Endothelial cell of umbilical vein (primary cell): ENCODE measurements at regions not wholly inside any gene's neighbourhood (a gene's known extent, or its start where the extent isn't known, plus 50 kb on each side); places are given as distances from the start of the nearest gene placed in this dataset.

ENCODE experiments used
- BruUV-seq: library from RNA; stranded (reverse); fragments of 400-500 nt; replicated peaks from 2 replicates; lab custom pipeline; 2021; lab: Mats Ljungman, UMichigan
- CTCF ChIA-PET: fragments of 300-600, 350-600 bp; sonication (Branson Sonifier 250); formaldehyde crosslinking; loops from one replicate; lab custom pipeline; 2021; ENCODE audit warnings: antibody characterized with exemption, inconsistent platforms; lab: Charles Lee
- POLR2A ChIA-PET: fragments of 300-600, 350-600 bp; sonication (Branson Sonifier 250); formaldehyde crosslinking; loops from one replicate; lab custom pipeline; 2021; ENCODE audit warnings: antibody characterized with exemption, inconsistent platforms; lab: Charles Lee
- DNase-seq: peaks from one replicate; pipeline ENCODE4 v3.0.0-alpha.2; 2011; ENCODE audit warnings: low read depth, low spot score
- FAIRE-seq: peaks from 2 replicates; lab custom pipeline; 2011; peaks lifted over from hg19 to GRCh38; lab: Jason Lieb, UNC
- H2AFZ ChIP-seq: 2 replicates; pipeline ENCODE4 v1.6.0; 2012; ENCODE audit warnings: low read depth, low read length, control low read depth, inconsistent platforms
- H3K27ac ChIP-seq: 2 replicates; pipeline ENCODE4 v1.5.1; 2011; ENCODE audit warnings: low read depth, mild to moderate bottlenecking, control low read depth, low read length, moderate library complexity; ENCODE audit not compliant: insufficient read depth
- H3K27me3 ChIP-seq, 2 experiments: 2 replicates each; pipeline versions ENCODE4 v1.6.0 to v1.6.1; 2011; ENCODE audit warnings: low read length in 2 of 2, mixed read lengths in 1 of 2; ENCODE audit not compliant: control insufficient read depth in 2 of 2, insufficient read depth in 2 of 2
- H3K36me3 ChIP-seq, 2 experiments: 2 replicates in 1 of 2; 3 replicates in 1 of 2; pipeline ENCODE4 v1.5.1; 2011; ENCODE audit warnings: low read length in 2 of 2, mild to moderate bottlenecking in 1 of 2, moderate library complexity in 1 of 2; ENCODE audit not compliant: control insufficient read depth in 2 of 2, insufficient read depth in 2 of 2; ENCODE audit errors: extremely low read depth in 1 of 2
- H3K4me1 ChIP-seq: 3 replicates; pipeline ENCODE4 v1.5.1; 2011; ENCODE audit warnings: mild to moderate bottlenecking, low read length; ENCODE audit not compliant: control insufficient read depth, insufficient read depth; ENCODE audit errors: extremely low read depth
- H3K4me2 ChIP-seq: 2 replicates; pipeline ENCODE4 v1.6.1; 2011; ENCODE audit warnings: low read length, control low read depth, mixed read lengths; ENCODE audit not compliant: insufficient read depth
- H3K4me3 ChIP-seq, 3 experiments: fragments of 200-600 bp in 1 of 3; sonication (generic), shearing (Covaris generic) in 1 of 3; replicated peaks in 1 of 3; 2 replicates each; pipeline ENCODE4 v1.5.1; 2011 to 2016; ENCODE audit warnings: control low read depth in 3 of 3, low read length in 3 of 3, mild to moderate bottlenecking in 2 of 3, inconsistent platforms in 1 of 3, low read depth in 1 of 3, moderate library complexity in 1 of 3; ENCODE audit not compliant: insufficient read depth in 1 of 3
- H3K79me2 ChIP-seq: 2 replicates; pipeline ENCODE4 v1.6.0; 2012; ENCODE audit warnings: low read length, inconsistent platforms; ENCODE audit not compliant: control insufficient read depth, insufficient read depth
- H3K9ac ChIP-seq: replicated peaks from 2 replicates; pipeline ENCODE3; 2011; ENCODE audit warnings: low read length, control low read depth; ENCODE audit not compliant: insufficient read depth; ENCODE audit errors: extremely low read depth
- H3K9me1 ChIP-seq: replicated peaks from 3 replicates; pipeline ENCODE4 v1.6.0; 2011; ENCODE audit warnings: mild to moderate bottlenecking, low read length; ENCODE audit not compliant: control insufficient read depth, insufficient read depth; ENCODE audit errors: extremely low read depth
- H3K9me3 ChIP-seq: replicated peaks from 2 replicates; pipeline ENCODE4 v1.5.1; 2012; ENCODE audit warnings: low read length, inconsistent platforms; ENCODE audit not compliant: control insufficient read depth, insufficient read depth
- H4K20me1 ChIP-seq: replicated peaks from 2 replicates; pipeline ENCODE3; 2011; ENCODE audit warnings: mild to moderate bottlenecking, low read length; ENCODE audit not compliant: control insufficient read depth, insufficient read depth; ENCODE audit errors: extremely low read depth
- CTCF ChIP-seq, 2 donors: IDR thresholded peaks; 1 replicate in 1 of 2; 2 replicates in 1 of 2; pipeline ENCODE4 v1.5.1; 2011; ENCODE audit warnings: low read length in 2 of 2, mild to moderate bottlenecking in 2 of 2, moderate library complexity in 2 of 2, control low read depth in 1 of 2, inconsistent platforms in 1 of 2, low read depth in 1 of 2; ENCODE audit not compliant: insufficient read depth in 1 of 2; ENCODE audit errors: extremely low read depth in 1 of 2
- EZH2 ChIP-seq: IDR thresholded peaks from 2 replicates; pipeline ENCODE4 v1.6.1; 2012; ENCODE audit warnings: borderline replicate concordance, low read depth, mild to moderate bottlenecking, moderate library complexity, low read length, inconsistent platforms; ENCODE audit not compliant: severe bottlenecking
- FOS ChIP-seq: IDR thresholded peaks from 2 replicates; pipeline ENCODE4 v1.6.1; 2011; ENCODE audit warnings: mild to moderate bottlenecking, low read length, moderate library complexity, borderline replicate concordance; ENCODE audit not compliant: insufficient read depth
- GATA2 ChIP-seq: IDR thresholded peaks from 2 replicates; pipeline ENCODE4 v1.7.0; 2011; ENCODE audit warnings: low read depth, mild to moderate bottlenecking, moderate library complexity, mixed read lengths, low read length; ENCODE audit not compliant: insufficient read length, insufficient read depth
- JUN ChIP-seq: IDR thresholded peaks from 2 replicates; pipeline ENCODE4 v1.6.1; 2011; ENCODE audit warnings: borderline replicate concordance, low read depth; ENCODE audit not compliant: insufficient read length, insufficient read depth
- MAX ChIP-seq: IDR thresholded peaks from 2 replicates; pipeline ENCODE4 v1.6.1; 2011; ENCODE audit not compliant: insufficient read depth, insufficient read length
- MYC ChIP-seq: IDR thresholded peaks from one replicate; pipeline ENCODE4 v1.6.1; 2011; ENCODE audit warnings: mild to moderate bottlenecking, low read depth, low read length
- POLR2A ChIP-seq: IDR thresholded peaks from 2 replicates; pipeline ENCODE4 v1.6.1; 2012; ENCODE audit warnings: low read depth, mild to moderate bottlenecking, control low read depth, low read length
- POLR2AphosphoS5 ChIP-seq: IDR thresholded peaks from 2 replicates; pipeline ENCODE4 v1.6.1; 2012; ENCODE audit warnings: low read depth, mild to moderate bottlenecking, control low read depth, low read length, moderate library complexity; ENCODE audit not compliant: insufficient read depth
- dilution Hi-C: fragments of 300-500 bp; cut with MboI; formaldehyde crosslinking; loops from one replicate; pipeline ENCODE4 v1.15.0; 2019; ENCODE audit warnings: low sequenced_read_pairs; ENCODE audit not compliant: extremely low pct_ligation_motif_present
- intact Hi-C: fragments of 100-400 bp; cut with micrococcal nuclease; formaldehyde crosslinking; loops from one replicate; pipeline ENCODE4 v1.10.0; 2022

- no peak overlapping the region for H3K4me3 ChIP-seq
- POLR2A ChIA-PET = no interaction called here
- no peak for TF ChIP-seq POLR2A
- TF ChIP-seq MYC = no peak
- no peak for TF ChIP-seq MAX
- no peak for TF ChIP-seq JUN
- no peak for TF ChIP-seq FOS
- TF ChIP-seq POLR2AphosphoS5 = no peak
- TF ChIP-seq EZH2 = no peak
- no peak for TF ChIP-seq CTCF (IDR thresholded peaks at IDR 0.05; ENCODE audit: extremely low read depth in 1 of 2, insufficient read depth in 1 of 2, low read depth in 1 of 2, low read length in 2 of 2)
- no peak for TF ChIP-seq GATA2
- no peaks in the 10 kb centered on the region for H3K9me3 ChIP-seq
- H3K79me2 ChIP-seq = no peaks in the 10 kb centered on the region
- no TSS peak for BruUV-seq
- peaks cover 0 to 1% of the 10 kb centered on the region in 2 experiments for H3K27me3 ChIP-seq
- H3K9me1 ChIP-seq = no peaks in the 10 kb centered on the region
- no peak overlapping the region for H3K9ac ChIP-seq
- H4K20me1 ChIP-seq = no peaks in the 10 kb centered on the region
- H3K27ac ChIP-seq = no peak overlapping the region
- no peak for DNase-seq
- no peak overlapping the region for H2AFZ ChIP-seq
- dilution Hi-C loops = no loop called here
- FAIRE-seq = no peak
- no peaks in the 10 kb centered on the region for H3K36me3 ChIP-seq
- CTCF ChIA-PET = no interaction called here
- H3K4me2 ChIP-seq = no peak overlapping the region
- H3K4me1 ChIP-seq = no peaks in the 10 kb centered on the region
- intact Hi-C loops = no loop called here
Measured at GRCh38 chr1:25104932-25105561, 127.3 kb downstream of the SYF2 start.
